ENCODE measurements at regions not wholly inside any gene's neighbourhood (a gene's known extent, or its start where the extent isn't known, plus 50 kb on each side); places are given as distances from the start of the nearest gene placed in this dataset.
A peak's percentile ranks its signal among the peaks of the same experiment; 100 is the strongest.

- no peak overlapping the region for H3K4me3 ChIP-seq (ENCODE audit: low read length)
- DNase-seq (ENCODE audit: low read depth, low spot score), result no peak
Observed at GRCh38 chr12:115864396-115864795, 413.1 kb downstream of the MED13L start.

GRCh38 chr12:115860619-115861018, 416.9 kb downstream of the MED13L start:
- DNase-seq (ENCODE audit: low read depth, low spot score), result no peak
- H3K4me3 ChIP-seq (ENCODE audit: low read length), result no peak overlapping the region

GRCh38 chr12:115859231-115859630, 418.3 kb downstream of the MED13L start:
- H3K4me3 ChIP-seq (ENCODE audit: low read length), result no peak overlapping the region
- DNase-seq (ENCODE audit: low read depth, low spot score), result no peak

GRCh38 chr12:115857923-115858322, 419.6 kb downstream of the MED13L start:
- DNase-seq (ENCODE audit: low read depth, low spot score), result no peak
- H3K4me3 ChIP-seq (ENCODE audit: low read length), result no peak overlapping the region

GRCh38 chr12:115857160-115857920, 420.2 kb downstream of the MED13L start:
- peak; percentile 6 for DNase-seq (ENCODE audit: low read depth, low spot score)
- no peak overlapping the region for H3K4me3 ChIP-seq (ENCODE audit: low read length)

- H3K4me3 ChIP-seq (ENCODE audit: low read length), result no peak overlapping the region
Observed at GRCh38 chr12:115852054-115852453, 425.4 kb downstream of the MED13L start.

GRCh38 chr12:115850957-115851356, 426.5 kb downstream of the MED13L start:
- no peak for DNase-seq (ENCODE audit: low read depth, low spot score)
- no peak overlapping the region for H3K4me3 ChIP-seq (ENCODE audit: low read length)

More at GRCh38 chr12:115852054-115852453, 425.4 kb downstream of the MED13L start:
- no peak for DNase-seq (ENCODE audit: low read depth, low spot score)

GRCh38 chr12:115849262-115849943, 428.1 kb downstream of the MED13L start:
- no peak overlapping the region for H3K4me3 ChIP-seq (ENCODE audit: low read length)
- DNase-seq (ENCODE audit: low read depth, low spot score), result no peak

- no peak for DNase-seq (ENCODE audit: low read depth, low spot score)
- no peak overlapping the region for H3K4me3 ChIP-seq (ENCODE audit: low read length)
Observed at GRCh38 chr12:115847398-115847797, 430.1 kb downstream of the MED13L start.

- DNase-seq (ENCODE audit: low read depth, low spot score), result no peak
- H3K4me3 ChIP-seq (ENCODE audit: low read length), result no peak overlapping the region
Observed at GRCh38 chr12:115846516-115846915, 431.0 kb downstream of the MED13L start.

- H3K4me3 ChIP-seq (ENCODE audit: low read length), result no peak overlapping the region
- DNase-seq (ENCODE audit: low read depth, low spot score), result no peak
Observed at GRCh38 chr12:115840159-115840558, 437.3 kb downstream of the MED13L start.

- H3K4me3 ChIP-seq (ENCODE audit: low read length), result no peak overlapping the region
- DNase-seq (ENCODE audit: low read depth, low spot score), result no peak
Observed at GRCh38 chr12:115838952-115839351, 438.5 kb downstream of the MED13L start.

- no peak for DNase-seq (ENCODE audit: low read depth, low spot score)
- H3K4me3 ChIP-seq (ENCODE audit: low read length), result no peak overlapping the region
Observed at GRCh38 chr12:115837220-115837619, 440.3 kb downstream of the MED13L start.

- no peak overlapping the region for H3K4me3 ChIP-seq (ENCODE audit: low read length)
- no peak for DNase-seq (ENCODE audit: low read depth, low spot score)
Observed at GRCh38 chr12:115835445-115835844, 442.0 kb downstream of the MED13L start.

- no peak for DNase-seq (ENCODE audit: low read depth, low spot score)
- H3K4me3 ChIP-seq (ENCODE audit: low read length), result no peak overlapping the region
Observed at GRCh38 chr12:115833704-115834103, 443.8 kb downstream of the MED13L start.

GRCh38 chr12:115830633-115831032, 446.9 kb downstream of the MED13L start:
- H3K4me3 ChIP-seq (ENCODE audit: low read length), result no peak overlapping the region
- DNase-seq (ENCODE audit: low read depth, low spot score), result no peak

GRCh38 chr12:115830070-115830469, 447.4 kb downstream of the MED13L start:
- DNase-seq (ENCODE audit: low read depth, low spot score), result no peak
- no peak overlapping the region for H3K4me3 ChIP-seq (ENCODE audit: low read length)

- H3K4me3 ChIP-seq (ENCODE audit: low read length), result no peak overlapping the region
- no peak for DNase-seq (ENCODE audit: low read depth, low spot score)
Observed at GRCh38 chr12:115828168-115828567, 449.3 kb downstream of the MED13L start.

- H3K4me3 ChIP-seq (ENCODE audit: low read length), result no peak overlapping the region
- no peak for DNase-seq (ENCODE audit: low read depth, low spot score)
Observed at GRCh38 chr12:115824936-115825602, 452.4 kb downstream of the MED13L start.

- no peak for DNase-seq (ENCODE audit: low read depth, low spot score)
- no peak overlapping the region for H3K4me3 ChIP-seq (ENCODE audit: low read length)
Observed at GRCh38 chr12:115823635-115824034, 453.9 kb downstream of the MED13L start.

Data from Jurkat, Clone E6-1 (cell line).